Nephron progenitor cell (in vitro differentiated cells): ENCODE measurements at regions not wholly inside any gene's neighbourhood (a gene's known extent, or its start where the extent isn't known, plus 50 kb on each side); places are given as distances from the start of the nearest gene placed in this dataset.

Experiments used
- DNase-seq: peaks from one replicate; pipeline ENCODE4 v3.0.0; 2021
- H3K27ac Mint-ChIP-seq: 2 replicates; pipeline ENCODE4 v1.8.0; 2021; ENCODE audit warnings: mild to moderate bottlenecking, moderate library complexity, mixed read lengths
- H3K27me3 Mint-ChIP-seq: 2 replicates; pipeline ENCODE4 v1.8.0; 2021; ENCODE audit warnings: mild to moderate bottlenecking, low read depth, mixed read lengths; ENCODE audit not compliant: poor library complexity
- H3K36me3 Mint-ChIP-seq: 2 replicates; pipeline ENCODE4 v1.8.0; 2021; ENCODE audit warnings: low read depth, mixed read lengths
- H3K4me1 Mint-ChIP-seq: 2 replicates; pipeline ENCODE4 v1.8.0; 2021; ENCODE audit warnings: mixed read lengths
- H3K4me3 Mint-ChIP-seq: 2 replicates; pipeline ENCODE4 v1.8.0; 2021; ENCODE audit warnings: mild to moderate bottlenecking, moderate library complexity, mixed read lengths
- H3K9me3 Mint-ChIP-seq: 2 replicates; pipeline ENCODE4 v1.8.0; 2021; ENCODE audit warnings: mild to moderate bottlenecking, moderate library complexity, mixed read lengths
- TF ChIP-seq, protein P1 (sequence below): fragments of 200-600 bp; sonication (generic); IDR thresholded peaks from 2 replicates; pipeline ENCODE4 v1.5.0; 2021; ENCODE audit warnings: antibody characterized with exemption

DNA sequence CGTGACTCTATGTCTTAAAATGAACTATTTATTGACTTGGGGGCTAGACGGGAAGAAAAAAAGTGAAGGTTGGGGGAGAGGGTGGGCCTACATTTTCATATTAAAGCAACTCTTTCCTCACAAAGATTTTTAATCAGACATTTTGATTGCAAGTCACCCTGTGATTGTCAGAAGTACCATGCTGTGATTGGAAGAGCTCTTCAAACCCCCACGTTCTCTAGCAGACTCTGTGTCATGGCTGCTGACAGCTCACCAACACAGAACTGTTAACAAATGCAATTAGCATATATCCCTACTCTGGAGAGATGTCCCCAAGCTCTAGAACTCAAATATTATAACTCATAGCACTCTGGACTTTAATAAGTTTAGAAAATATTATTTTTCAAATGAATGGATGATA, 428.4 kb upstream of the DCC start:
- Mint-ChIP-seq H3K27ac (no peak overlapping the region), H3K4me1 (peaks cover 7% of the 10 kb centered on the region), H3K4me3 (no peak overlapping the region), H3K9me3 (no peaks in the 10 kb centered on the region), H3K27me3 (peaks cover 7% of the 10 kb centered on the region), H3K36me3 (no peaks in the 10 kb centered on the region)
- no peak for DNase-seq
- TF ChIP-seq, protein P1, sequence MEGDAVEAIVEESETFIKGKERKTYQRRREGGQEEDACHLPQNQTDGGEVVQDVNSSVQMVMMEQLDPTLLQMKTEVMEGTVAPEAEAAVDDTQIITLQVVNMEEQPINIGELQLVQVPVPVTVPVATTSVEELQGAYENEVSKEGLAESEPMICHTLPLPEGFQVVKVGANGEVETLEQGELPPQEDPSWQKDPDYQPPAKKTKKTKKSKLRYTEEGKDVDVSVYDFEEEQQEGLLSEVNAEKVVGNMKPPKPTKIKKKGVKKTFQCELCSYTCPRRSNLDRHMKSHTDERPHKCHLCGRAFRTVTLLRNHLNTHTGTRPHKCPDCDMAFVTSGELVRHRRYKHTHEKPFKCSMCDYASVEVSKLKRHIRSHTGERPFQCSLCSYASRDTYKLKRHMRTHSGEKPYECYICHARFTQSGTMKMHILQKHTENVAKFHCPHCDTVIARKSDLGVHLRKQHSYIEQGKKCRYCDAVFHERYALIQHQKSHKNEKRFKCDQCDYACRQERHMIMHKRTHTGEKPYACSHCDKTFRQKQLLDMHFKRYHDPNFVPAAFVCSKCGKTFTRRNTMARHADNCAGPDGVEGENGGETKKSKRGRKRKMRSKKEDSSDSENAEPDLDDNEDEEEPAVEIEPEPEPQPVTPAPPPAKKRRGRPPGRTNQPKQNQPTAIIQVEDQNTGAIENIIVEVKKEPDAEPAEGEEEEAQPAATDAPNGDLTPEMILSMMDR = no peak

DNA sequence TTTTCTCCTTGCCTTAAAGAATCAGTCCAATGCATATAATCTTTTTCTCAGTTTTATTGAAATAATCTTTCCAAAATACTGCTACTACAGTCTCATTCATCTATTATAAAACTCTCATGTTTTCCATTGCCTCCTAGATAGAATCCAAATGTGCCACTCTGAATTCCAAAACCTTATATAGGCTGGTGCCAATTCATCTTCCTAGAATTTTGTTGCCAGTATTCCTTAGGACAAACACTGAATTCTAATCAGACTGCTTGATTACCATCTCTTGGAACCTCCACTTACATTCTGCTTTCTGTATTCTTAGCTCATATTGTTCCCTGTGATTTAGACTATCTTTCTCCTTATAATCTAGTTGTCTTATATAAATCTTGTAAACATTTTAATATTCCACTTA, 427.6 kb upstream of the DCC start:
- no peaks in the 10 kb centered on the region for H3K9me3 Mint-ChIP-seq
- no peak for DNase-seq
- TF ChIP-seq, protein P1 = no peak
- H3K4me3 Mint-ChIP-seq = no peak overlapping the region
- H3K27ac Mint-ChIP-seq = no peak overlapping the region
- peaks cover 7% of the 10 kb centered on the region for H3K27me3 Mint-ChIP-seq
- peaks cover 7% of the 10 kb centered on the region for H3K4me1 Mint-ChIP-seq
- no peaks in the 10 kb centered on the region for H3K36me3 Mint-ChIP-seq

DNA sequence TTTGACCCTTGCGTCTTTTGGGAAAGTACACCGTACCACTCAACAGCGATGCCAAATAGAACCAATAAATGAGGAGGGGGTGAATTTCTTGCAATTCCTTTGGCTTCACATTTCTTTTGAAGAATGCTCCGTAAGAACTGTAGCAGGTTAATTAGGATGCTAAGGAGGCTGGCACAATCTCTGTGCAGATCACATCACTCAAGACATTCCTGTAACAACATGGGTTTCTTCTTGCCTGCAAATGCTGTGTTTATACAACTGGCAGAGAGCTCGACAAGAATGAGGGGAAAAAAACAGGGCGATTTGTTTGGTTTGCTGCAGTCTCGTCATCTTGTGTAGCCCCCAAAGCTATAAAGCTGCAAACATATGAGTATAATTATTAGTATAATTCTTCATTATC, 424.8 kb upstream of the DCC start:
- Mint-ChIP-seq H3K9me3 (no peaks in the 10 kb centered on the region), H3K4me1 (peaks cover 7% of the 10 kb centered on the region), H3K36me3 (no peaks in the 10 kb centered on the region), H3K27ac (no peak overlapping the region), H3K27me3 (peaks cover 14% of the 10 kb centered on the region), H3K4me3 (no peak overlapping the region)
- DNase-seq = no peak
- TF ChIP-seq, protein P1 = no peak

DNA sequence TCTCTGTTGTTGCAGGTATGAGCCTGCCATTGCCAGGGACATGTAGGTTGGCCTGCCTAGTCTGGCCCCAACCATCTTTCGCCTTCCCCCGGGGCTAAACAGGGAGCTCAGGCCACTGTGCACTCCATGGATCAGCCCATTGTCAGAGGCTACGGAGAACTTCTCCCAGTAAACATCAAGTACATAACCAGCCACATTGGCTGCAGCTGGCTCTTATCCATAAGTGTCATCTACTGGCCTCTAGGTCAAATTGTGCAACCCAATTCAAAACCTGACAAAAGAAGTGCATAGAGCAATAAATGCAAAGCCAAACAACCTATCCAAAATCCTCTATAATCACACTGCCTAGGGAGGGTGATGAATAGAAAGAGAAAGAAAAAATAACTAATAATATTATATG, 418.1 kb upstream of the DCC start:
- no peaks in the 10 kb centered on the region for H3K36me3 Mint-ChIP-seq
- TF ChIP-seq, protein P1 = no peak

DNA sequence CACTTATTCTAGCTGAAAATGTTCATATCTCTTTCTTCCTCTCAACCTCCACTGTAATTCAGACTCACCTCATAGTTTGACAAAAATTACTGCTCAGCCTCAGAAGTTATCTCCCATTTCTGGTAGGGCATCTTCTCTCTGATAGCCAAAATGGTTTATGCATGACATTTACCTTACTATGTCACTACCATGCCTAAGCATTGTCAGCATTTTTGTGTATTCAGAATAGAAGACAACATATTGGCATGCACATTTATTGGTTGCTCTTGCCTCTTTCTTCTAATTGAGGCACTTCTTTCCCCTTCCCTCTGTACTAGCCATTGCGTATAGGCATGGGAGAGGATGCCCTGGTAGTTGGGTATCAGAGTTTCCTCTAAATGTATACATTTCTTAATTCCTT, 406.1 kb upstream of the DCC start:
- Mint-ChIP-seq H3K36me3 (peaks cover 9% of the 10 kb centered on the region), H3K27me3 (no peaks in the 10 kb centered on the region), H3K9me3 (peaks cover 21% of the 10 kb centered on the region), H3K27ac (no peak overlapping the region), H3K4me3 (no peak overlapping the region), H3K4me1 (no peaks in the 10 kb centered on the region)
- DNase-seq = no peak
- TF ChIP-seq, protein P1 = no peak

More for the DNA sequence above, 418.1 kb upstream of the DCC start:
- peaks cover 14% of the 10 kb centered on the region for H3K27me3 Mint-ChIP-seq
- no peak overlapping the region for H3K4me3 Mint-ChIP-seq
- peaks cover 16% of the 10 kb centered on the region for H3K9me3 Mint-ChIP-seq
- no peak for DNase-seq
- no peak overlapping the region for H3K27ac Mint-ChIP-seq
- H3K4me1 Mint-ChIP-seq = no peaks in the 10 kb centered on the region

DNA sequence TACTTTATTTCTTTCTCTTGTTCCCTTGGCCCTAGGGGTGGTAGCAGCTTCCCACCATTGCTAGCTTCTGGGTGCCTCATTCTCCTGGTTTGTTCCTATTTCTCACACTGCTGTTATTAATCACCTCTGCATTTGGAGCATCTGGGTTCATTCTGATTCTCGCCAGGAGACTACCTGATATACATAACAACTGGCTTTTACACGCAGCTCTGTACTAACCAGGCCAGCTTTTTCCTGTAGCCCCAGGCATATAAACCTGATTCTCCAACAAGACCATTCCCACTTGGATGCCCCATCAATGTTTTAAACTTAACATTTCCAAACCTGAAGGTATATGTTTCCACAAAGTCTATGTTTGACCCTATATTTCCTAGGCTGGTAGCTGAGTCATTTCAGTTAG, 403.9 kb upstream of the DCC start:
- Mint-ChIP-seq H3K27me3 (no peaks in the 10 kb centered on the region), H3K4me1 (peaks cover 5% of the 10 kb centered on the region), H3K9me3 (no peaks in the 10 kb centered on the region), H3K4me3 (no peak overlapping the region), H3K27ac (no peak overlapping the region), H3K36me3 (no peaks in the 10 kb centered on the region)
- TF ChIP-seq, protein P1 = no peak
- no peak for DNase-seq
